GM11168 (cell line): ENCODE measurements at regions not wholly inside any gene's neighbourhood (a gene's known extent, or its start where the extent isn't known, plus 50 kb on each side); places are given as distances from the start of the nearest gene placed in this dataset.
"Not testable (repeated sequence)": the region's sequence is repeated elsewhere in the genome, so short reads cannot be mapped to it uniquely, and the experiment has no call there.

Source experiments
- in situ Hi-C: fragments of 300-500 bp; cut with MboI; formaldehyde crosslinking; loops from one replicate; pipeline ENCODE4 v1.12.0; 2022; ENCODE audit warnings: low sequenced_read_pairs; ENCODE audit not compliant: unreplicated experiment

DNA sequence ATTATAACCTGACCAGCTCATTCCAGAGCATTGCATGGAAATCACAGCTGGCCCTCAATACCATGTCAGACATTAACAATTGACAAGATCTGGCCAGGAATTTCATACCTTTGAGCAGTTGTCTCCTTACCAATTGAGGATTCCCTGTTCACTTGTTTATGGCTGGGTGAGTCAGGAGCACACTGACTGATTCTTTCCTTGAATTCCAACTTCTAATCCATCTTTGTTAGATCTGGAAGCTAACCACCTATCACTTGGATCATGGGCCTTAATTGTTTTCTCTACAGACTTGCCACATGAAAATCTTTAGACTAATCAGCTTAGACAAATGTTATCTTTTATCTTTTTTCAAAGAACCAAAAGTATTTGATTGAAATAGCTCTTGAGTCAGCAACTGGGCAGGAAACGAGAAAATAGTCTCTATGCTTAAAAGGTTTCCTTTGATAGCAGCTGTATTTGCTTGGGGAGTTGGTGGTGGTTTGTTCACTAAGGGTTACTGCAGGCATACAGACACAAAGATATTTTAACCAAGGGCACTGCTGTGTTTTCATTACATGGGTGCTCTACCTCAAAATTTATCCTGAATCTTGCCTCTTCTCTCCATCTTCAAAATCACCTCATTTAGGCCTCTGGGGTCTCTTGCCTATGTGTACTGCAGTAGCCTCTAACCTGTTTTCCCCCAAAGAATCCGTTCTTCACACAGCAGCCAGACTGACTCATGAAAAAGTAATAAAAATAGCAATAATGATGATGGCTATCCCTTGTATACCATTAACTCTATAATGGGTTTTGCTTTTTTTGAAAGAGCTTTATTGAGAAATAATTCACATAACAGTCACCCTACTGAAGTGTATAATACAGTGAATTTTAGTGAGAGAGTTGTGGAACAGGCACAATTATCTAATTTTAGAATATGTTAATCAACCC lies 197.0 kb upstream of the NMUR2 start:
- in situ Hi-C loops: no loop called here

DNA sequence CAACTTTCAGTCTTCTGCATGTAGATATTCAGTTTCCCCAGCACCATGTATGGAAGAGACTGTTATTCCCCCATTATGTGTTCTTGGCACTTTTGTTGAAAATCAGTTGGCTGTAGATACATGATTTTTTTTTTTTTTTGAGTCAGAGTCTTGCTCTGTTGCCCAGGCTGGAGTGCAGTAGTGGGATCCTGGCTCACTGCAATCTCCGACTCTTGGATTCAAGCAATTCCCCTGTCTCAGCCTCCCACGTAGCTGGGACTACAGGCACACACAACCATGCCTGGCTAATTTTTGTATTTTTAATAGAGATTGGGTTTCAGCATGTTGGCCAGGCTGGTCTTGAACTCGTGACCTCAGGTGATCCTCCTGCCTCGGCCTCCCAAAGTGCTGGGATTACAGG lies 201.0 kb upstream of the NMUR2 start:
- in situ Hi-C loops: not testable (repeated sequence)

DNA sequence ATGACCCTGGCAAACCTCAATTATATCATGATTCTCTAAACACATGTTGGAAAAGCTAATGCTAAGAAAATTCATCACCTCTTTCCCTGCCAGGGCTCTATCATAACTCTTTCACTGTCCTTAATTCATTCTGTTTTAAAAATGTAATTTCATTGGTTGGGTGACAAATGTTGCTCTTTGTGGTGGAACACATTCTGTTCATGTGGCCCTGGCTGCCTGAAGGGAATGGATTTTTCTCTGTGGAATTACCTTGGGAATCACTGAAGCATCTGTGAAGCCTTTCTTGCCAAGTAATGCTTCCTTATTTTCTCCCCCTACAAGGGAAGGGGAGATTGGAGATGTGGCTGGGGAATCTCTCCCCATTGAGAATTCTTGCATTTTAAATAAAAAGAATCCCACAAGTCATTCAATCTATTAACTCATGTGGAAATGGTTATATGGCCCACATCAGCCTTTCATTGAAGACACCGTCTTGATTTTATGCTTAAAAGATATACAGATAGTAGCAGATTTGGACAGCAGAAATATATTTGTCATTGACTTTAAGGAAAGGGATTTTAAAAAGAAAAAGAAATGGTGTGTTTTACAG lies 201.8 kb upstream of the NMUR2 start:
- in situ Hi-C loops: no loop called here

DNA sequence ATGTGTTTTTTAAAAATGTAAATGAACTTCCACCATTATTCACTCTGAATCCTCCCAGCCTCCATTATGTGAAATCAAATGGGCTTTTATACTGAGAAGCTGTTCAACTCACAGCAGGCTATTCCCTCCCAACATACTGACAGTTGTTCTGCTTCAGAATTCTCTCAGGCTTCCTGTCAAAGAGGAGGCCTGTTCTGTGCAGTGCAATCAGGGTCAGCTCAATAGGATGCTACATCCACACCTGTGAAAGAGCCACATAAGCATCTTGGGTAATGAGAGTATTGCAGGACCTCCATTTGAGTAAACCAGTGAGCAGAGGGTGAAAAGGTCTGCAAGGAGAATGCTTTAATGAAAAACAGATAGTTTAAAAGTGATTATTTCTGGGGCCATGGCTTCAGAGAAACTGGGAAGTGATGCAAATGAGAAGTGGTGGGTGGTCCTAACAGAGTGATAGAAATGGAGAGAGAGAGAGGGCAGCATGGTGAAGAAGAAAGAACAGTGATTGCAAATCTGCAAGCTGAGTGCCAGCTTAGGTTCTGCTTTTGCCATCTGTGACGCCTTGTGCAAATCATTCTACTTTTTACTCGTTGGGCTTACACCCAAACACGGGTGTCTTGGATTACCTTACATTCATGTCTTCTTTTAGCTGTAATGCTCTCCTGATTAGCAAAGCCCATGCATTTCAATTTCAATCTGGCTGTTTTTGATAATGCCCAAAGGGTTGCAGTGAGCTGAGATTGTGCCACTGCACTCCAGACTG lies 202.5 kb upstream of the NMUR2 start:
- in situ Hi-C loops: no loop called here

DNA sequence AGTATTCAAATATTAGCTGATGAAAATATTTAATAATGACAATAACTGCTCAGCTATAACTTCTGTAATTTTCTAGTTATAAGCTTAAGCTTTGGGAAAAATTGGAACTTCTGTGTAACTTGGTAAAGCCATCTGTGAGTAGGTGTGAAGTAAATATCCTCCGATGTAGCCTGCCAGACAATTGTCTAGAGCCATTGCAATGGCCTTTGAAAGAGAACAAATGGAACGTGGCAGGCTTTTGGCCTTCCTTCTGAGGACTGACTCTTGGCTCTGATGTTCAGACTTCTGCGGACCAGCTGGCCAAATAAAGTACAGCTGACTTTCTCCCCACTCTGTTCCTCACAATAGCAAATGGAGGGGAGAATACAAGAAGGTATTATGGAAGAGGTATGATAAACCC lies 203.4 kb upstream of the NMUR2 start:
- in situ Hi-C loops: no loop called here

DNA sequence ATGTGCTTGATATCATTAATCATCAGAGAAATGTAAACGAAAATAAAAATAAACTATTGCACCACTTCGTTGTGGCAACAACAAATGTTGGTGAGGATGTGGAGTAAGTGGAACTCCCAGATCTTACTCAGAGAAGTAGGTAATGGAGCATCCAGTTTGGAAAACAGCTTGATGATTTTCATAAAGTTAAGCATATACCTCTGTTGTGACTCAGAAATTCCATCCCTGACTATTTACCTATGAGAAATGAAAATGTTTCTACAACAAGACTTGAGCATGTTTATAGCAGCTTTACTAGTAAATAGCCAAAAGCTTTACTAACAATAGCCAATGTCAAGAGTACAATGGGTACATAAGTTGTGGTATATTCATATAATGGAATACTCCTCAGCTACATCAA lies 214.7 kb upstream of the NMUR2 start:
- in situ Hi-C loops: no loop called here

DNA sequence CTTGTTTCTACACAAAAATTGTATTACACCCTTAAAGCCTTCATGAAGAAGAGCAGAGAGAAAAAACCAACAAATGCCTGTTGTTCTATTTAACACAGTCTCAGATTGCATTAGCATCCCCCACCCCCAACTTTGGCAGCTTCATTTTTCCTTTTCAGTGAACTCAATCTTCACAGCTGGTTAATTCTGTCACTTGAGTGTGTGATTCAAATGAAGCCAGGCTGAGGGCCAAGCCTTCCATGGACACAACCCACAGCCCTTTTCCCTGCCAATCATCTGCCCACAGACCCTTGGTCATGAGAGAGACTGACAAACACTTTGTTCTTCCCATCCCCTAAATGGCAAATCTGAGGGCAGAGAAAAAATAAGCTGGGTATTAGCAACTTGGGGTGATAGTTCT lies 217.5 kb upstream of the NMUR2 start:
- in situ Hi-C loops: no loop called here

DNA sequence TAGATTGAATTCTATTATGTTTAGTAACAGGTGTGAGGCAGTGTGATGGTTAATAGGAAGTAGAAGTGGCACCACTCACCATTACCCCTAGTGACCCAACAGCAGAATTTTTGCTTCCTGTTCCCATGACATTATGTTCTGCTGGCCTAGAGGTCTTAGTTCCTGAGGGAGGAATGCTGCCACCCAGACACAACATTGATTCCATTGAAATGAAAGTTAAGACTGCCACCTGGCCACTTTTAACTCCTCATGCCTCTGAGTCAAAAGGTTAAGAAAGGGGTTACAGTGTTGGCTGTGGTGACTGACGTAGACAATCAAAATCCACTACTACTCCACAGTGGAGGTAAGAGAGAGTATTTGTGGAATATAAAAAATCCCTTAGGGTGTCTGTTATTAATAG lies 218.9 kb upstream of the NMUR2 start:
- in situ Hi-C loops: no loop called here

DNA sequence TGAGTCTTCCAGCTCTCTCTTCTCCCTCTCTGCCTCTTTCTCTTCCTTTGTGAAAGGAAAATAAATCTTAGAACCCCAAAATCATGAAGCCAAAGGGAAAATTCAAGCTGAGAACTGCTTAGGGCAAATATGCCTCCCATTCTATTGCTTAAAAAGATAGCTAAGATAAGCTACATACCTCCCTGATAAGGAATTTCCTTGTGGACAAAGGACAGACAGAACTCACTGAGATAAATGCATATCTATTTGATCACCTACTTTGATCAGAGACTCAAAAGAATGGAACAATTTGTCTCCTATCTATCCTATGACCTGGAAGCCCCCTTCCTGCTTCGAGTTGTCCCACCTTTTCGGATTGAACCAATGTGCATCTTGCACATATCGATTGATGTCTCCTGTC lies 220.6 kb upstream of the NMUR2 start:
- in situ Hi-C loops: no loop called here

DNA sequence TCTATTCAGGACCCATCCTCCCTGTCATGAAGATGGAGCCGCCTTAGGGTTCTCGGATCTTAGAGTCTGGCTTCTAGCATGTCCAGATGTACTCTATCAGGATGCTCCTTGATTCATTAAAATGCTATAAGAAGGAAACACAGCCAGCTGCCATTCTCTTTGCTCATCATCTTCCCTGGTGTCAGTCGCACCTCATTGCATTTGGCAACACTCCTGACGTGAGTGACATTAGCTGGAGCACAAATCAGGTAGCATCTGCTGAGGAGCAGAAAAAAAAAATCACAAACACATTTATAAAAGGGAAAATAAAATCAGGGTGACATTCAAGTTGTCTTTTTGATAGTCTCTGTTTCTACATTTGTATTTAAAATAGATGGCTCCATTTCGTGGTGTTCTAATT lies 226.1 kb upstream of the NMUR2 start:
- in situ Hi-C loops: no loop called here

DNA sequence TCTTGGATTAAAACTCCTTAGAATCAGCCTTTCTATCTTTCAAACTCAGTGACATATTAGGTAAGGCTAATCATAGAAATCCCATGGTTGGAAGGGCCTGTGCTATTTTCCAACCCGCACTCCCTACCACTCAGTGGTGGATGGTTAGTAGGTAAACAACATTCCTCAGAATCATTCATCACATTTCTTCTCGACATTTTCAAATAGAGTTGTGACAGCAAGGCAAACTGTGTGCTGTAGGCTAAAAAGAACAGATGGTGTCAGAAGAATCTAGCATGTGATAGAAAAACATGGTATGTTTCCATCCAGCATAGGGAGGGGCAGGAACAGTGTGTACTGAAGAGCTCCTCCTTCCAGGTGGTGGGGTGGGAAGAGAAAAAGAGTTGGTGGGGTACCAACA lies 227.3 kb upstream of the NMUR2 start:
- in situ Hi-C loops: no loop called here

DNA sequence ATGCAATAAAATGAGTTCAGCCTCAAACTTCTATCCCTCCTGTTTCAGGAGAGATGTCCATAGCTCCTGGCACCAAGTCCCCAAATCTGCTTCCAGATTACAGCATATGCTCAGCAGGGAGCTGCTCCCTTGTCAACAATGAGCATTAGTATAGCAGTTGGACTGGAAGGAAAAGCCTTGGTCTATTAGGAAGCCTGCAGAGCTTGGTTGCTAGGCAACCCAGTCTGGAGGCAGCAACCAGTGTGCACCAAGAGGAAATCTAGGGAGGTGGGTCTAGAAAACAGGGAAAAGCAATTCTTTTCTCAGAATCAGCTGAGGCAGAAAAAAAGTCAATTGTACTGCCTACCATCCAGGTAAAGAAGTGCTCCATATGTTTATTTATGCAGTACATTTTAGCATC lies 229.5 kb upstream of the NMUR2 start:
- in situ Hi-C loops: no loop called here

DNA sequence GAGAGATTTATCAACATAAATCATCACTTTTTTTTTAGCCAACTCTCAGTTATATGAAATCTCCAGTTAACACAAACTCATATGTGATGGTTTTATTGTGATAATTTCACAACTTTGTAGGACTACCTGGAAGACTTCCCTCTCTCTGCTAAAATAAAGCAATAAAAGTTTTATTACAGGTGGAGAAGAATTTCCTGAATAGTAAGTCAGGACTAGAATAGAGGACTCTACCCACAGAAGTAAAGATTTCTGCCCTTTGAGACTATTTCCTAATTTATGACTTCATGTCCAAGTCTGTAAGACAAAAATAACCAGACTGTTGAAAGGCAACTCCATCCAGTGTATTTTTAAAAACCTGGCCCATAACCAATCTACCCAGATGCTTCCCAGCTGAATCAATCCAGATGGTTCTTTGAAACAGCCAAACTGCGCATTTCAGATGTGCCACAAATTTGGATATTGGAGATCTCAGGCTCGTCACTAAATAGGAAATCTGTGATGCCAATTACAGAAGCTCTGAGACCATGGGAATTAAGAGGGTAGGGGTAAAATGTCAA lies 234.0 kb upstream of the NMUR2 start:
- in situ Hi-C loops: no loop called here

DNA sequence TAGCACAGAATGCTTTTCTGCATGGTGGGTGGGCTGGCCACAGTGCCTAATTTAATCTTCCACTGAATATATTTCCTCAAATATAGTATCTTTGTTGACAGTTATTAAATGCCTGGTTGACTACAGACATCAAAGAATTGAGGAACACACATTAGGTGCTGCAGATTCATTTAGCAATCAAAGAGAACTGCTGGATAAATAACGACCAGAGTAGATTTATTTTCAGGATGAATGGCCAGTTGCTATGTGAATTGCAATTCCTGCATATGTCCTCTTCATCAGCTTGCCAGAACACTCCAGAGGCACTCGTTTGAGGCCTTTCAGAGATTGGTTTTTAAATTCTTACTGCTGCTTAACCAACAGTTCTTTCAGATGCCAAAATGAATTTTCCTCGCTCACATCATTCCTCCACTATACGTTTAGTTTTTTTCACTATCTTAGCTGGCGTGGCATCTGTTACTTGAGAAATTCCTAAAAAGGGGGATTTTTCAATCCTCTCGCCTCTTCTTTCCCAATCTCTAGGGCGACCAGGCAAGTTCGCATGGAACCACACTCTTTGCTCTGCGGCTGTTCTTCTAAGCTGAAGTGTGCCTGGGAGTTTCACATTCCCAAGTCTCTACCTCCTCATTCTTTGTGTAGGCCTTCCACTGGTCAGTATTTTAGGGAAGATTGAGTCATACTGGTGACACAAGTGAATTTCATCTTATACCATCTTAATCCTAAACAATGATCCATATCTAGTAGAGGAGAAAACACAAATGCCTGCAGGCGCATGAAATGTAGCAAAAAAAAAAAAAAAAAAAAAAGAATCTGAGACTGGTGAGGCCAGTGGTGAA lies 237.1 kb upstream of the NMUR2 start:
- in situ Hi-C loops: no loop called here

DNA sequence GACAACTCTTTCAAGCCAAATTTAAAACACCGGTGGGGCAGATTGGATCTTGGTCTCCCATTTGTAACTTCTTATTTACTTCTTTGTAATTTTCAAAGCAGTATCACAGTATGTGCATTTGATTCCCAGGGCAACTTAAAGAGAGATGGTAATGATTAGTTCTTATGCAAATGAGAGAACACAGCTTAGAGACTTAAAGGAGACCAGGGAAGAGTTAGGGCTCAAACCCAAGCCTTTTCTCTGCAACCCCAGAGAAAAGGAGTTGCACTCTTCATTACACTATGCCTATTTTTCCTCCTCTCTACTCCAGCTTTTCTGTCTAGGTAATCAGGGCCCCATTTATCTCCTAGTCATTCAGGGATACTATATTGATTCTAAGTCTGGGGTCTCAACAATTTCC lies 237.8 kb upstream of the NMUR2 start:
- in situ Hi-C loops: no loop called here

DNA sequence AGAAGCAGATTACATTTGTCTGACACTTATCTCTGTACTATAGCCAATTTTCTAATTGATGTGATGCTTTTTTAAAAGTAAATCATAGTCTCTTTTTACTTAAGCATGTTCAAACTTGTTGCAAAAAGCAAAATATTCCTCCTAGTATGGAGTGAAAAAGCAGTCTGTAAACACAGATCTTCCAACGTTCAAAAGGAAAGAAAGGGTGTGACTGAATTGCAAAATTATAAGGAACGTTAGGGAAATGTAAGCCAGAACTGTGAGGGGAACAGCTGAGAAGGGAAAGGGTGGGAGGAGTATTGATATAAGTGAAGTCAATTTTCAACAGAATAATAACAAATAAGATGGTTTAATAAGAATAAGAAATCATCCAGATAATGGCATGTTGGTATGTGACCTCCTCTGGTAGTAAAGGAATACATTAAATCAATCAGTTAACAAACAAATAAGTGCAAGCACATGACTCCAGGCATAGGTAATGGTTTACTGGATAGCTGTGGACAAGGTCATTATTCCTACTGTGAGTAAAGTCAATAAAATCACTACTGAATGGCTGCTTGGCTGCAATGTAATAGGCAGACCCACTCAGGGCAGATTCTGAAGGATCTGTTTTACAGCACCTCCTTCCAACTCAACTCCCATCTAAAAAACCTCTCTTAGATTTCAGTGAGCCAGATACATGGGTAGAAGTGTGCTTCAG lies 239.1 kb upstream of the NMUR2 start:
- in situ Hi-C loops: no loop called here

DNA sequence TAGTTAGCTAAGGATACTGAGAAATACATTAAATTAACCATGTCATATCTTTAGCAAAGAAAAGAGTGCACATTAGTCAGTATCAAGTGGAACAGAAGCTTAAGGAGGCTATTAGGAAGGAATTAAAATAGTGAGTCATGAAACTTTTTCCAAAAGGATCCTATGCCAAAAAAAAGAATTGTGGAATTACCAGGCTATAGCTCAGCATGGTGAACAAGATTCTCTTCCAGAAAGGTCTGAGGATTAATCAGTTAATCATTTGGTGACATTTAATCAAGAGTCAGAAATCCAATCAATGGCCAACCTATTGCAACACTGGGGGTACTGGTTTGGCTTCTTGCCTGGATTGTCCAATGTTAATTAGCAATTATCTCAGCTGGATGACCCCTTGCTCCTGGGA lies 244.5 kb upstream of the NMUR2 start:
- in situ Hi-C loops: no loop called here

DNA sequence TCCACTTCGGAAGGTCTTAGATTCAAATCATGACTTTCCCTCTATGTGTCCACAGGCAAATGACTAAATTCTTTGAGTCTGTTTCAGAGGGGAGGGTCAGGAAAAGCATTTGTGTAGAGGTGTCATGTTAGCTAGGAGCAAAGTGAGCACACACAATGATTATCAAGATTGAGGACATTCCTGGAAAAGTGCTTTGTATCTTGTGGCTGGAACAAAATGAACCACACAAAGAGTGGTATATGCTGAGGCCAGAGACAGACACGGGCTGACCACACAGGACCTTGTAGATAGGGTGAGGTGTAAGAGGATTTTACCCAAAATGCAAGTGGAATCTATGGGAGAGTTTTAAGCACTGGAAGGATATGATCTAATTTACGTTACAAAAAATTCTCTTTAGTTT lies 245.3 kb upstream of the NMUR2 start:
- in situ Hi-C loops: no loop called here

DNA sequence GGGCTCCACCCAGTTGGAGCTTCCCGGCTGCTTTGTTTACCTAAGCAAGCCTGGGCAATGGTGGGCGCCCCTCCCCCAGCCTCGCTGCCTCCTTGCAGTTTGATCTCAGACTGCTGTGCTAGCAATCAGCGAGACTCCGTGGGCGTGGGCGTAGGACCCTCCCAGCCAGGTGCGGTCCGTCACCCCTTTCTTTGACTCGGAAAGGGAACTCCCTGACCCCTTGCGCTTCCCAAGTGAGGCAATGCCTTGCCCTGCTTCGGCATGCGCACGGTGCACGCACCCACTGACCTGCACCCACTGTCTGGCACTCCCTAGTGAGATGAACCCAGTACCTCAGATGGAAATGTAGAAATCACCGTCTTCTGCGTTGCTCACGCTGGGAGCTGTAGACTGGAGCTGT lies 254.4 kb upstream of the NMUR2 start:
- in situ Hi-C loops: not testable (repeated sequence)

DNA sequence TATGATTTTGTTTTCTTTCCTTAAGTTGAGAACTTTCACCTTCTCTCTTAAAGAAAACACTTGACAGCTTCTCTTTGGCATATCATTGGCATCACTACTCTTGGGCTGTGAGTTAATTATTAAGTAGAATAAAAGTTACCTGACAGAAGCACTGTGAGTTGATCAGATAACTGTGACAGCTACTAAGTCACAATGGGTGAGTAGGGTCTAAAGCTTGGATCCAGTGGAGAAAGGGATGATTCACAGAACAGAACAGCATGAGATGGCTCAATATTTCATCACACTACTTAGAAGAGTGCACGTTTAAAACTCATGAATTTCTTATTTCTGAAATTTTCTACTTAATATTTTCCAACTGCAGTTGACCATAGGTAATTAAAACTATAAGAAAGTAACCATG lies 268.5 kb upstream of the NMUR2 start:
- in situ Hi-C loops: no loop called here
